Caki2 (cell line): ENCODE measurements at regions not wholly inside any gene's neighbourhood (a gene's known extent, or its start where the extent isn't known, plus 50 kb on each side); places are given as distances from the start of the nearest gene placed in this dataset.
"Not testable (repeated sequence)": the region's sequence is repeated elsewhere in the genome, so short reads cannot be mapped to it uniquely, and the experiment has no call there.

Experiments used
- DNase-seq: peaks from one replicate; pipeline ENCODE4 v3.0.0-alpha.2; 2015; ENCODE audit warnings: low read depth
- in situ Hi-C: cut with HindIII; loops from 2 replicates; pipeline ENCODE4 v1.10.0; 2016; ENCODE audit warnings: low sequenced_read_pairs, low pct_unique_long_range_greater_than_20kb, mixed read lengths

DNA sequence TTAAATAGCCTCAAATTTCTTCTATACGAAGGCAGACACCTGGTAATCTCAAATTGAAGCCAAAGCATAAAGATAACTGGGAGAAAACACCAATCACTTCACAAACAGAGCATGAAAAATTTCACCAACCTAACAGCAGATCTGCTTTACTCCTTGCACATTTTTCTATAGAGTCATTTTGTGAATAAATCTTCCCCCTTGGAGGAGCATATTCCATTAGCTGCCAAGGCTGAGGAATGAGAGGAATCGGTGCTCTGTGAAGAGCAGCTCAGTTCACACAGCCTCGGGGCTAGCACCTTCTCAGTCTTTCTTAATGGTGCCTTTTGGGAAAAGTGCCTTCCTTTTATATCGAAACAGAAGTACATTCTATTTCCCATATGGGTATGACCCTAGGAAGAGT lies 1313.7 kb upstream of the NRXN1 start:
- in situ Hi-C loops = no loop called here
- DNase-seq = no peak

DNA sequence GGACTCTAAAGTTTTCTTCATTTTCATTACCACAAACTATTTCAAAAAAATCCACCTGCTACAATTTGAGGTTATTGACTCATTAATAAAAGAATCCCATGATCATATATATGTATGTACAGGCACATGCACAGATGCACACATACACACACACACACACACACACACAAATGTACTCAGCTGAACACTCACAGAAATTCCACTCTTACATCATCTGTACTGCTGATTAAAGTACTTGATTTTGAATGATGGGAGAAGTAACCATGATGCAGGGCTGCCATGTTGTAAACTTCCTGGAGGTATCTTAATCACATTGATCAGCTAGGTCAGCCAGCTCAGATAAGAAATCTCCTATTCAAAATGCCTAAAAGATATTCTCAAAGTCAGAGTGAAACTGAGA lies 1313.2 kb upstream of the NRXN1 start:
- DNase-seq = no peak
- in situ Hi-C loops = no loop called here

DNA sequence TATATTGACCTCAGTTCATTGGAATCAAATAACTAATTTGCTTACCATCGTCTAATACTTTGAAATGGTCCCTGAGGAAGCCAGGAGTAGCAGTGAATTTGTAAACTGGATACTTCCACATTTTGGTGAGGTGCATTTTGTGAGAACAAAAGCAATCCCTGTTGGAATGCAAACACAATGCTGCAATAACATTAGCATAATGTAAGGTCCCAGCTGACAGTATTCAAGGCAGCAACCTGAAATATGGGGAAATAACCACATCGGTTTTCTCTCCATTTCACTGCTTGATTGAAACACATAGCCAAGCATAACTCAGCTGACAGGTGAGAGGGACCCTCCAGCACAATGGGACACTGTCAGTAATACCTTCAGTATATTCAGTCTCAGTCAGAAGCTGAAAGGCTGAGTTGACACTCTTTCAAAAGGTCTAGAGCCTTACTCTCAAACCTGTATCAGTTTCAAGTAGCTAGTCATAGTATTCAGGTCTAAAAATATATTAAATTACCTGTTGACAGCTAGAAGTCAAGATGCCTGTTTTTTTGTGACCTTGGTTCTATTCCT lies 1311.9 kb upstream of the NRXN1 start:
- no peak for DNase-seq

DNA sequence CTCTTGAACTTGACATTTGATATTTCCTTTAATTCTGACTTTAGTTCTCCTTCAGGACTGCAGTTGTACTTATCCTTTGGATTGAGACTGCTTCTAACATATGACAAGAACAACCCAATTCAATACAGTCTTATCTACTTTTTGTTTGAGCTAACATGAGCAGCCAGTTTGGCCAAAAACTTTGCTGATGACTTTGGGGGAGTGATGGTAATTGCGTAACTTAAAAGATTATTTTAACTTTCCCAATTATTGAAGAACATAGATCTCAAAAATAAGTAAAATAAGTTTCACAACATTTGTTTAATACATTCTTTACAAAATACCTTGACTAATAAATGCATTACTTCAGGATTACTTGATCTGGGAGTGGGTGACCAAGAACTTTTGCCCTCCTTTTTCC lies 1311.1 kb upstream of the NRXN1 start:
- no peak for DNase-seq
- in situ Hi-C loops = no loop called here

More for the DNA sequence above, 1311.9 kb upstream of the NRXN1 start:
- in situ Hi-C loops = no loop called here

DNA sequence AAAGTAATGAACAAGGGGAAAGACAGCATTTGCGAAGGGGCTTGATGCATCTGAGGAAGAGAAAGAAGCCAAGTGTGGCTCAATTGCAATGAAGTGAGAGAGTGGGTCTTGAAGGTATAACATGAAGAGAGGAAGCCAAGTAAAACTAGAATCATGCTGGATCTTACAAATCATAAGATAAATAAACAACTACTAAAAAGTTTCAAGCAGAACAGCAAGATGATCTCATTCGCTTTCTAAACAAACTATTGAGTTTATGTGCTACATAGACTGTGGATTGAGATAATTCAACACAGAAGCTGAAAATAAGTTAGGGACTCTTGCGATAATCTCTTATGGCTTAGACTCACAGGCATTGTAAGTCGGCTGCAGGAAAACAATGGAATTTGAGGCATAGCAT lies 1310.5 kb upstream of the NRXN1 start:
- in situ Hi-C loops = no loop called here
- no peak for DNase-seq

DNA sequence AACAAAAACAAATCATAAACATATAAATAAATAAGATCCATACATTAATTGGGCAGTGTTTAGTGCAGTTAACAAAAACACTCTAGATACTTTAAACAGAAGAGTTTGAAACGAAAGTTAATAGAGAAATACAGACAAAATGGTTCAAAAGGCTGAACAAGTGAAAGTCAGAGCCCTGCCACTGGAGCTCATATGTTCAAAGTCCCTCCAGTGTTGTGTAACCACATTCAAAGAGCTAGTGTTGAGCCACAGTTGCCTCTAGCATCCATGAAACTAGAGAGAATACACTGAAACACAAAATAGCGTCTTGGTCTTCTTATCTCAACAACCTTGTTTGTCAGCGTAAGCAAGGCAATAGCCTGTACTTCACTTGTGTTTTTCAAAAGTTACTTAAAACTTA lies 1309.8 kb upstream of the NRXN1 start:
- in situ Hi-C loops = no loop called here

DNA sequence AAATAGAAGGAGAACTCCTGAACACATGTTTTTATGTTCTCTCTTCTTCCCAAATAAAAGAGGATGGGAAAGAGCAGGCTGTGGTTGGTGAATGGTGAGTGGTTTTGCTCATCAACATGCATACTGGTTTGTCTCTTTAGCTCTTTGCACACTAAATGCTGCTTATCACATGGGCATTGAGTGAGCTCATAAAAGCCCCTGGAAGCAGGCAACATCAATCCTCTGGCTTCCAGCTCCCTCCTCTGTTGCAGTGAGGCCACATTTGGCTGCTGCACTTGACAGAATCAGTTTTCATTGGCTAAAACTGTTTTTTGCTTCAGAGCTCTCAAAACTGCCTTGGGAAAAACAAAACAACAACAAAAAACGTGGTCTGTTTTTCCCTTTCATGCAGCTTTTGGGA lies 1308.2 kb upstream of the NRXN1 start:
- DNase-seq = no peak
- in situ Hi-C loops = no loop called here

More for the DNA sequence above, 1309.8 kb upstream of the NRXN1 start:
- no peak for DNase-seq

DNA sequence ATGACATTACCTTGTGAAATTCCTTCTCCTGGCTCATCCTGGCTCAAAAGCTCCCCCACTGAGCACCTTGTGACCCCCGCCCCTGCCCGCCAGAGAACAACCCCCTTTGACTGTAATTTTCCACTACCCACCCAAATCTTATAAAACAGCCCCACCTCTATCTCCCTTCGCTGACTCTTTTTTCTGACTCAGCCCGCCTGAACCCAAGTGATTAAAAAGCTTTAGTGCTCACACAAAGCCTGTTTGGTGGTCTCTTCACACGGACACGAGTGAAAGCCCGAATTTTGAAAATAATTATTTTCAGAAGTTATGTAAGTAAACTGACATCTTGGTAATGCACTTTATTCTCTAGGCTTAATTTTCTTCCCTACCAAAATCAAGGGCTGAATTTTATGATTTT lies 1305.9 kb upstream of the NRXN1 start:
- in situ Hi-C loops, DNase-seq: not testable (repeated sequence)

DNA sequence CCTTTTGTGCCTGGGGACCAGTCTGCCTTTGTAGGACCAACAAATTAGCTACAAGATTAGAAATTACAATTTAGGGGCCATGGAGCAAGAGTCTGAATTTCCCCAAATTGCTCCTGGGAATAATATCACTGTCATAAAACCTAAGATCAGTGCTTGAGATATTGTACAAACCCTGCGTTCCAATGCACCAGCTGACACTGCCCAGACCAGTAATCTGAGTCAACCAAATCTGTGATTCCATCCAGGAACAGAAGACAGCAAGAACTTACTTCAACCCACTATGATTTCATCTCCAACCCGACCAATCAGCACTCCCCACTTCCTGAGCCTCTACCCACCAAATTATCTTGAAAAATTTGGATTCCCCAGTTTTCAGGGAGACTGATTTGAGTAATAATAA lies 1305.0 kb upstream of the NRXN1 start:
- in situ Hi-C loops = no loop called here
- DNase-seq = no peak

DNA sequence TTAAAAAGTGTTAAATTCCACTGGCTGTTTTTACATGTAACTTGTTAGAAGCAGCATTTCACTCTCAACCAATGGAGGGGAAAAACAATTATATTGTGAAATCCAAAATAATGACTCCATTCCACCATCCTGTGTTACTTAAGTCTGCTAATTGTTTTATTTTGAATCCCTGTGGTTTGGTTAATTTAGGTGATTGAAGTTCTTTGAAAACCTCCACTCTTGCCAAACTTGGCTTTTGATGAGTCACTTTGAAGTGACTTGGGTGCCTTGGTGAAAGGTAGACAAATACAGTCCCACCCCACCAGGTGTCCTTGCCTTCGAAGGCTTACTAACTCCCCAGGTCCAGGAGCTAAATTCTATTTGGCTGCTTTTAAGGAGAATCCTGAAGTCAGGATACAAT lies 1303.8 kb upstream of the NRXN1 start:
- in situ Hi-C loops = no loop called here
- no peak for DNase-seq

DNA sequence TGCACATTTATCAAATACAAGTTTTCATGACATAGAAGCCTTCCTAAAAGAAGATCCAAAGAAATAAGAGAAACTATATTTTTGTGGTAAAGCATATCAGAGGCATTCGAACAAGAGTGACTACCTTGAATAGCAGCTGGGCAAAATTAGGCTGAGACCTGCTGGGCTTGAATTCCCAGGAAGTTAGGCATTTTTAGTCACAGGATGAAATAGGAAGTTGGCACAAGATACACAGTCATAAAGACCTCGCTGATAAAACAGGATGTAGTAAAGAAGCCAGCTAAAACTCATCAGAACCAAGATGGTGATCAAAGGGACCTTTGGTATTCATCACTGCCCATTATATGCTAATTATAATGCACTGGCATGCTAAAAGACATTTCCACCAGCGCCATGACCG lies 1302.3 kb upstream of the NRXN1 start:
- in situ Hi-C loops = no loop called here
- DNase-seq = no peak

DNA sequence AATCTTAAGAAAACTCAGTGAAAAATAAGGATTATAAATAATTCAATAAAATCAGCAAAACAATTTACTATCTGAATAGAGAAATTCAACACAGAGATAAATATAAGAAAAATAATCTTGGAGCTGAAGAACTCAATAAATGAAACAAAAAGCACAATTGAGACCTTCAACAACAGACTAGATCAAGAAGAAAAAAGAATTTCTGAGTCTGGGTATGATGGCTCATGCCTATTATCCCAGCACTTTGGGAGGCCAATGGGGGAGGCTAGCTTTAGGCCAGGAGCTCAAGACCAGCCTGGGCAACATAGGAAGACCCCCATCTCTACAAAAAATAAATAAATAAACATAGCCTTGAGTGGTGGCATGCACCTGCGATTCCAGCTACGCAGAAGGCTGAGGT lies 1295.7 kb upstream of the NRXN1 start:
- DNase-seq = no peak
- in situ Hi-C loops = no loop called here

DNA sequence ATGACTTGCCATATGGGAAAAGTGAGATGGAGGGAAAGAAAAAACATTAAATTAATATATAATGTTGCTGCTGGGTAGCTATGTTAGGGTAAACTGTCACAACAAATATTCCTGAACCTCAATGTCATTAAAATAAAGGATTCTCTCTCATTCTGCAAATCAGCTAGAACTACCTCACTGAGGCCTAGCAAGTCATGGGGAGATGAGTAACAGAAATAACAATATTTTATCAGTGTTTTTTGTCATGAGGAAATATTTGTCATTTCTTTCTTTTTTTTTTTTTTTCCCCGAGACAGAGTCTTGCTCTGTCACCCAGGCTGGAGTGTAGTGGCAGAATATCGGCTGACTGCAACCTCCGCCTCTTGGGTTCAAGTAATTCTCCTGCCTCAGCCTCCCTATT lies 1282.3 kb upstream of the NRXN1 start:
- in situ Hi-C loops = no loop called here
- no peak for DNase-seq

DNA sequence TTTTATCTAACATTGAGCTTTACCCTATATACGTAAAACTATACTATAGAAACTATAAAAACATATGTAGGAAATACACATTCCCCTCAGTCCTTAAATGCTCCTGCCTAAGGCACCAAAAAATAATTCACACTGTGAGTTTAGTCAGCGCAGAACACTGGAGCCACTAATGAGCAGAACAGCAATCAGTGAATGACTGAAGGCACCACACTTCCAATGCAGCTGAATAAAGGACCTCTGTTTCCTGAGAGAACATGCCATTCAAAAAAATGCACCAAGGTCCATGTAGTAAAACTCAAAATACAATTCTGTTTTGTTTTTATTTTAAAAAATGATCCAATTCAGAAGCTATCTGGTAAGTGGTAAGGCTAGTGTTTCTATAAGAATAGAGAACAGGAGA lies 1280.6 kb upstream of the NRXN1 start:
- DNase-seq = no peak
- in situ Hi-C loops = no loop called here

DNA sequence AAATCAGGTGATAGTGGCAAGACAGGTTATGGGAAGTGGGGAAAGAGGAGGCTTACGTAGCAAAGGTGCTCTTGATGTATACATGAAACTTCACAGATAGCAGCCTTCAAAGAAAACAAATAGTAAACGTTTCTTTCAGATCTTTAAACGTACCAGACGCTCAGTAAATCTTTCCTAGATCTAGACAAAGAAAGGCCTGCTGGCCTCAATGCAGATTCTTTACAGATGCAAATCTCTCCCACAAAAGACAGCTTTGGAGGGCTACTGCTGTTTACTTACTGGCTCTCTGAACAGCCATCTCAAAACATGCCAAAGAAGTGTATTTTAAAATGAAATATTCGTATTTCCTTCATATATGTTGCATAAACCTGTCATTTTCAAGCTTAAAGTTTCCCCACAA lies 1279.9 kb upstream of the NRXN1 start:
- in situ Hi-C loops = no loop called here
- no peak for DNase-seq

DNA sequence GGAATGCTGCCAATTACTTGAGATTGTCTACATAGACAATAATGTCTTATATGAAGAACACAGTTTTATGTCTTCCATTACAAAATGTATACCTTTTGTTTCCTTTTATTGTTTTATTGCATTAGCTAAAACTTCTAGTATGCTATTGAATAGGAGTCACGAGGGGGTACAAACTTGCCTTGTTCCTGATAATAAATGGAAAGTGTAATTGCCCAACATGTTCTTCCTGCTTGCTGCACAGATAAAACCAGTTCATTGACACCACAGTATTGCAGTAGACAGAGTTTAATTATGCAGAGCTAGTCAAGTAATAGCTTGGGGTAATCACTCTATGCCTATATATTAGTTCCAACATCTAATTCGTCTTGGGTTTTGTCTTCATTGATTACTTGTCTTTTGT lies 1276.2 kb upstream of the NRXN1 start:
- no peak for DNase-seq

DNA sequence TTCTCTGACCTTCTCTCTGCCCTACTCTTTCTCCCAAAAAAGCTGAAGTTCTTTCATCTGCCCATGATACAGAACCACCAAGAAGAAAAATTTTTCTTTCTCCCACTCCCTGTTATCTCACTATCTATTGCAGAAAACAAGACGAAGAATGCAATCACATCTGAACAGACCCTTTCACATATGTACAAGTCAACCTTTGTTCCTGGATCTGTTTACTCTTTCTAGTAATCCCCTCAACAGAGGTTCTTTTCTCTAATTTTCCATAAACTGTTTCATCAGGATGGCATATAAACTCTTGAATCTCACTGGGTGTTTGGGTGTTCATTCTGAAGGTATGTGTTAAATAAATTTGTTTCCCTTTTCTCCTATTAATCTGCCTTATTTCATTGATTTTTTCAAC lies 1262.7 kb upstream of the NRXN1 start:
- in situ Hi-C loops = no loop called here
- no peak for DNase-seq

More for the DNA sequence above, 1276.2 kb upstream of the NRXN1 start:
- in situ Hi-C loops = no loop called here

DNA sequence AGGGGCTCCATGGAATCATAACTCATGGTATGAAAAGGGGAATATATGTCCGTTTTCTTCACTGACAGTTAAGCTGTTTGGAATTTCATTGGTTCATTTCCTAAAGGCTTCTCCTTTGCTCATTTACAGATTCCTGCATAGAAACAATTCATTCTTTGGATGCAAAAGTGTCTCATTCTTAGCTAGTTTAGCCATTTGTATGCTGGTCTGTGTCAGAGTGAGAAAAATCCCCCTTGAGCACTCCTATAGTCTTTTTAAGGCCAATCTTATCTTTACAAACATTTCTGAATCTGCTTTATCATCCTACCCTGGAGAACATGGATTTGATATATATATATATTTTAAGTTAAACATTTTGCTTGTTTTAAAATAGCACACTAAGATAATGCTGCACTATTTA lies 1260.9 kb upstream of the NRXN1 start:
- in situ Hi-C loops = no loop called here
- no peak for DNase-seq

DNA sequence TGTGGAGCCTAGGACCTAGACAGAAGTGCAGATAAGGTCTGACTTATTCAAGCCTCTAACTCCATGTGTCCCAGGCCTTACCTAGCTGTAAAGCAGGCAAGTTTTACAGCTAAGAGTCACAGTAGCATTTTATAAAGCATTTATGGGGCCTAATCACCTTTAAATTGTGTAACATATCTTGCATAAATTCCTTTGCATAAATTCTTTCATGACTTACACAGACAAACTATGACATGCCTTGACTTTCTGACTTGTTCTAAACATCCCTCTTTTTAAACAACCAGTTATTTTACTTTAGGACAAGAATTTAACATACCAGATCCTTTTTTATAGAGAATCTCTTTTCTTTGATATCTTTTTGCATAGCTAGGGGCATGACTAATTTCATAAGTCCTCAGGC lies 1257.8 kb upstream of the NRXN1 start:
- no peak for DNase-seq
- in situ Hi-C loops = no loop called here

DNA sequence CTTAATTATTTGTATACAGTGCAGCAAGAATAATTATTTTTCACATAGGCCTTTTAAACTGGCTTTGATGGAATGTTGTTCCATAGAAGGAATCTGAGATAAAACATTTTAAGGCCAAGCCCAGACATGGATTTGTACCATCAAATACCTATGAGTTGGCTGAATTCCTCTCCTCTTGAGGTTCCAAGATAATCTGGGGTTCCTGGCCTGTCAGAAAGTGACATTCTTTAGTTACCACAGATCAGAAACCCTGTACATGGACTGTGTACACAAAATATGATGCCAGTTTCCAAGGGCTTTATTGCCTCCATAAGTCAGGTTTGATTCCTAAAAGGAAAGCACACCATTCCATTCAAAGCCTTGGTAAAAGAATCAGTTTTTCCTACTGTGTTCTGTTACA lies 1256.7 kb upstream of the NRXN1 start:
- in situ Hi-C loops = no loop called here
- no peak for DNase-seq
